DOHH2 (cell line): ENCODE measurements at regions not wholly inside any gene's neighbourhood (a gene's known extent, or its start where the extent isn't known, plus 50 kb on each side); places are given as distances from the start of the nearest gene placed in this dataset.

Experiments
- H3F3A ChIP-seq: fragments of 200-600 bp; sonication (generic), shearing (Covaris generic); 2 replicates; pipeline ENCODE4 v1.6.0; 2016; ENCODE audit warnings: antibody characterized with exemption, mild to moderate bottlenecking; ENCODE audit not compliant: control insufficient read depth, insufficient read depth
- H3K27ac ChIP-seq: fragments of 200-600 bp; sonication (generic); 2 replicates; pipeline ENCODE4 v1.5.1; 2014; ENCODE audit warnings: low read depth, mild to moderate bottlenecking, low read length, moderate library complexity
- H3K27me3 ChIP-seq: fragments of 200-600 bp; sonication (generic); 2 replicates; pipeline ENCODE4 v1.6.1; 2014; ENCODE audit warnings: mild to moderate bottlenecking, low read length, mixed read lengths; ENCODE audit not compliant: control insufficient read depth
- H3K36me3 ChIP-seq: fragments of 200-600 bp; sonication (generic); 2 replicates; pipeline ENCODE4 v1.6.1; 2014; ENCODE audit warnings: mild to moderate bottlenecking, low read length, moderate library complexity, mixed read lengths; ENCODE audit not compliant: control insufficient read depth
- H3K4me1 ChIP-seq: fragments of 200-600 bp; sonication (generic); 2 replicates; pipeline ENCODE4 v1.6.1; 2014; ENCODE audit warnings: mild to moderate bottlenecking, low read length, mixed read lengths; ENCODE audit not compliant: control insufficient read depth
- H3K4me2 ChIP-seq: fragments of 200-600 bp; sonication (generic); 2 replicates; pipeline ENCODE4 v1.6.0; 2014; ENCODE audit warnings: mild to moderate bottlenecking, low read length, moderate library complexity
- H3K4me3 ChIP-seq: fragments of 200-600 bp; sonication (generic); 2 replicates; pipeline ENCODE4 v1.5.1; 2014; ENCODE audit warnings: mild to moderate bottlenecking, low read length, mixed read lengths
- H3K79me2 ChIP-seq: fragments of 200-600 bp; sonication (generic); 2 replicates; pipeline ENCODE4 v1.6.1; 2014; ENCODE audit warnings: mild to moderate bottlenecking, low read length, mixed read lengths; ENCODE audit not compliant: control insufficient read depth
- H3K9me2 ChIP-seq: fragments of 200-600 bp; sonication (generic); replicated peaks from 2 replicates; pipeline ENCODE4 v1.6.1; 2014; ENCODE audit warnings: mild to moderate bottlenecking, low read length, mixed read lengths; ENCODE audit not compliant: control insufficient read depth
- H3K9me3 ChIP-seq: fragments of 200-600 bp; sonication (generic); 2 replicates; pipeline ENCODE4 v1.6.1; 2014; ENCODE audit warnings: antibody characterized with exemption, low read length, mixed read lengths; ENCODE audit not compliant: control insufficient read depth, insufficient read depth
- H4K20me1 ChIP-seq: fragments of 200-600 bp; sonication (generic); 2 replicates; pipeline ENCODE4 v1.6.0; 2014; ENCODE audit warnings: low read depth, mild to moderate bottlenecking, antibody characterized with exemption, low read length, moderate library complexity; ENCODE audit not compliant: control insufficient read depth, insufficient read depth
- EZH2phosphoT487 ChIP-seq: fragments of 200-600 bp; sonication (generic); IDR thresholded peaks from 2 replicates; pipeline ENCODE4 v1.6.1; 2017; ENCODE audit warnings: borderline replicate concordance, mild to moderate bottlenecking, antibody characterized with exemption, low read length, moderate library complexity, mixed read lengths
- TF ChIP-seq, protein P1 (sequence below): fragments of 200-600 bp; sonication (generic); IDR thresholded peaks from one replicate; pipeline ENCODE4 v1.5.1; 2014; ENCODE audit warnings: antibody characterized with exemption, mild to moderate bottlenecking, low read depth, low read length; ENCODE audit not compliant: poor library complexity, severe bottlenecking

DNA sequence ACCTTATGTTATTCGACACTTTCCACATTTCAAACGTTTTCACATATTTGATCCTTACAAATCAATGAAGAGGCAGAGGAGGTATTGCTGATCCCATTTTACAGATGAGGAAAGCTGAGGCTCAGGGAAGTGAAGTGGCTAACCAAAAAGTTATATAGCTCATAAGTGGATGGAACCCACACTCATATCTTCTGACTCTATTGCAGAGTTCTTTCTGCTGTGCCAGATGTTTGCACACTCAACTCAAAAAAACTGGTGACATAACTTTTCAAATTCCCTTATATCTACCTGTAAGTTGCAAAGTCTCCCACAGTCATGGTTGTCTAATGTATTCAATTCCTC, 84.0 kb upstream of the SETMAR start:
- no peaks in the 10 kb centered on the region for H3K27me3 ChIP-seq
- TF ChIP-seq, protein P1, sequence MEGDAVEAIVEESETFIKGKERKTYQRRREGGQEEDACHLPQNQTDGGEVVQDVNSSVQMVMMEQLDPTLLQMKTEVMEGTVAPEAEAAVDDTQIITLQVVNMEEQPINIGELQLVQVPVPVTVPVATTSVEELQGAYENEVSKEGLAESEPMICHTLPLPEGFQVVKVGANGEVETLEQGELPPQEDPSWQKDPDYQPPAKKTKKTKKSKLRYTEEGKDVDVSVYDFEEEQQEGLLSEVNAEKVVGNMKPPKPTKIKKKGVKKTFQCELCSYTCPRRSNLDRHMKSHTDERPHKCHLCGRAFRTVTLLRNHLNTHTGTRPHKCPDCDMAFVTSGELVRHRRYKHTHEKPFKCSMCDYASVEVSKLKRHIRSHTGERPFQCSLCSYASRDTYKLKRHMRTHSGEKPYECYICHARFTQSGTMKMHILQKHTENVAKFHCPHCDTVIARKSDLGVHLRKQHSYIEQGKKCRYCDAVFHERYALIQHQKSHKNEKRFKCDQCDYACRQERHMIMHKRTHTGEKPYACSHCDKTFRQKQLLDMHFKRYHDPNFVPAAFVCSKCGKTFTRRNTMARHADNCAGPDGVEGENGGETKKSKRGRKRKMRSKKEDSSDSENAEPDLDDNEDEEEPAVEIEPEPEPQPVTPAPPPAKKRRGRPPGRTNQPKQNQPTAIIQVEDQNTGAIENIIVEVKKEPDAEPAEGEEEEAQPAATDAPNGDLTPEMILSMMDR: no peak
- TF ChIP-seq EZH2phosphoT487: no peak

DNA sequence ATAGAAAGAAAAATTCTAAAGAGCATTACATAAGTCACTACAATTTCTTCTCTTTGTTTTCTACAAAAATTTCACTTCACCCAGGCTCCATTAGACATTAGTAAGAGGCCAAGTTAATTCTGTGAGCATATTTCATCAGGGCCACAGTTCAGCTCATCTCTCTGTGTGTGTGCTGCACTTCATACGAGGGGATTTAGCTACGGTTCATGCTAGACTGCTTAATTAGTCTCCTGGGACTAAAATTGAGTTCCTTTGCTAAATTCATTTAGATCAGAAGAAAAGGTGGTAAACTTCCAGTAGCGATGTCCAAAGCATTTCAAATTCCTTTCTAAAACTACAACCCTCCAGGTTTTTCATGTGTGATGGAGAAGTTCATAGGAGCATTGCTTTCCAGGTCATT, 83.1 kb upstream of the SETMAR start:
- H3K27me3 ChIP-seq: no peaks in the 10 kb centered on the region
- no peaks in the 10 kb centered on the region for H3K4me1 ChIP-seq

More for the DNA sequence above, 84.0 kb upstream of the SETMAR start:
- Histone ChIP-seq H4K20me1 (no peaks in the 10 kb centered on the region), H3K9me2 (no peaks in the 10 kb centered on the region), H3F3A (no peaks in the 10 kb centered on the region), H3K4me3 (no peak overlapping the region), H3K36me3 (no peaks in the 10 kb centered on the region), H3K4me1 (no peaks in the 10 kb centered on the region), H3K4me2 (no peak overlapping the region), H3K79me2 (no peaks in the 10 kb centered on the region), H3K27ac (no peak overlapping the region), H3K9me3 (no peaks in the 10 kb centered on the region)

DNA sequence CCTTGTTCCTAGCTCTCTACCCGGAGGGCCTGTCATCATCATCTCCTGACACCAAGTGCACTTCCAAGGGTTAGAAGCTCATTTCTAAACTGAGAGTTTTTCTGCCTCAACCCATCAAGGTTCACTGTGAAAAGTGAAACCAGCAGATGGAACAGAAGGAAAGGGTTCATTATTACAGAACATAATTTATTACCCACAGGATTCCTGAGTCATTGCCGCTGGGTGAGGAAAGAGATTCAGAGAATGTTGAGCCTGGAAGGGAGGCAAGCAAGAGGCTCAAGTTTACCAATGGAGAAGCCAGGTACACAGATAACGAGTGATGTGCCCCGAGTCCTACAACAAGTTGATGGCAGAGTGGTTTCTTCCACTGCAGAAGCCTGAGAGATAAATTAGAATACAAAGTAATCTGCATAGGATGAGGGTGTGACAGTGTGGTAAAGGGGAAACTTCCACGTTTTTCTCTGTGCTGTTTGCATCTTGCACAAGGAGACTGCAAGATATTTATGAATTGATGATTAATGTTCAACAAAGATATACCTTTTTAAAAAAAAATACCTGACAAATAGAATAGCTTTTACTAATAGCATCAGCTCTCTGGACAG, 80.5 kb upstream of the SETMAR start:
- no peaks in the 10 kb centered on the region for H4K20me1 ChIP-seq
- no peaks in the 10 kb centered on the region for H3K27me3 ChIP-seq
- no peaks in the 10 kb centered on the region for H3K9me3 ChIP-seq
- H3K4me1 ChIP-seq: no peaks in the 10 kb centered on the region
- H3K36me3 ChIP-seq: no peaks in the 10 kb centered on the region
- H3K9me2 ChIP-seq: no peaks in the 10 kb centered on the region
- no peak overlapping the region for H3K4me3 ChIP-seq
- H3K79me2 ChIP-seq: no peaks in the 10 kb centered on the region
- H3K4me2 ChIP-seq: no peak overlapping the region
- H3F3A ChIP-seq: no peaks in the 10 kb centered on the region
- no peak overlapping the region for H3K27ac ChIP-seq
- TF ChIP-seq EZH2phosphoT487: no peak
- TF ChIP-seq, protein P1: no peak

More for the DNA sequence above, 83.1 kb upstream of the SETMAR start:
- no peaks in the 10 kb centered on the region for H3F3A ChIP-seq
- no peaks in the 10 kb centered on the region for H3K9me3 ChIP-seq
- H3K4me3 ChIP-seq: no peak overlapping the region
- no peaks in the 10 kb centered on the region for H3K9me2 ChIP-seq
- H3K4me2 ChIP-seq: no peak overlapping the region
- no peaks in the 10 kb centered on the region for H3K36me3 ChIP-seq
- no peaks in the 10 kb centered on the region for H3K79me2 ChIP-seq
- H3K27ac ChIP-seq: no peak overlapping the region
- no peak for TF ChIP-seq EZH2phosphoT487
- TF ChIP-seq, protein P1: no peak
- no peaks in the 10 kb centered on the region for H4K20me1 ChIP-seq
